ENCODE measurements at regions not wholly inside any gene's neighbourhood (a gene's known extent, or its start where the extent isn't known, plus 50 kb on each side); places are given as distances from the start of the nearest gene placed in this dataset.

- no peak for FAIRE-seq
- no peak overlapping the region for H2AFZ ChIP-seq (ENCODE audit: control insufficient read depth, low read length)
- no peaks in the 10 kb centered on the region for H4K20me1 ChIP-seq (ENCODE audit: control insufficient read depth, extremely low read depth, insufficient read depth, low read length)
- DNase-seq (ENCODE audit: low read depth, low spot score) = no peak
- H3K4me3 ChIP-seq (ENCODE audit: control insufficient read depth in 2 of 3, extremely low read depth in 1 of 3, insufficient read depth in 2 of 3, low read depth in 1 of 3, low read length in 3 of 3) = no peak overlapping the region
- H3K9me1 ChIP-seq (ENCODE audit: control insufficient read depth, extremely low read depth, insufficient read depth, low read length) = no peaks in the 10 kb centered on the region
- no peak overlapping the region for H3K4me2 ChIP-seq (ENCODE audit: control insufficient read depth, extremely low read depth, insufficient read depth, low read depth, low read length)
- H3K27ac ChIP-seq (ENCODE audit: control insufficient read depth, insufficient read depth, low read length) = no peak overlapping the region
- no peaks in the 10 kb centered on the region for H3K27me3 ChIP-seq (ENCODE audit: control insufficient read depth, extremely low read depth, insufficient read depth, low read length)
- H3K36me3 ChIP-seq (ENCODE audit: control insufficient read depth in 2 of 2, extremely low read depth in 1 of 2, insufficient read depth in 2 of 2, low read length in 2 of 2) = no peaks in the 10 kb centered on the region
- no peaks in the 10 kb centered on the region for H3K79me2 ChIP-seq (ENCODE audit: control insufficient read depth, insufficient read depth, low read length)
- H3K9me3 ChIP-seq (ENCODE audit: control insufficient read depth, low read depth, low read length) = no peaks in the 10 kb centered on the region
- no peak overlapping the region for H3K9ac ChIP-seq (ENCODE audit: control insufficient read depth, extremely low read depth, insufficient read depth, low read length)
- no peak for TF ChIP-seq CTCF (optimal IDR thresholded peaks at IDR 0.05 in 1 of 3, IDR thresholded peaks at IDR 0.05 in 1 of 3, conservative IDR thresholded peaks at IDR 0.05 in 1 of 3; ENCODE audit: extremely low read depth in 1 of 3, insufficient read depth in 2 of 3, low read length in 3 of 3)
- TF ChIP-seq EZH2 (IDR thresholded peaks at IDR 0.05; ENCODE audit: low read length) = no peak
- dilution Hi-C loops (cut with MboI; ENCODE audit: extremely low pct_ligation_motif_present, low sequenced_read_pairs) = no loop called here
- no peaks in the 10 kb centered on the region for H3K4me1 ChIP-seq (ENCODE audit: control insufficient read depth, extremely low read depth, insufficient read depth, low read length)
Measured at GRCh38 chr12:43261701-43262100, 290.3 kb downstream of the ADAMTS20 start.

- H3K4me1 ChIP-seq (ENCODE audit: control insufficient read depth, extremely low read depth, insufficient read depth, low read length) = no peaks in the 10 kb centered on the region
- no peaks in the 10 kb centered on the region for H3K79me2 ChIP-seq (ENCODE audit: control insufficient read depth, insufficient read depth, low read length)
- no peak overlapping the region for H3K9ac ChIP-seq (ENCODE audit: control insufficient read depth, extremely low read depth, insufficient read depth, low read length)
- no peak for FAIRE-seq
- H4K20me1 ChIP-seq (ENCODE audit: control insufficient read depth, extremely low read depth, insufficient read depth, low read length) = no peaks in the 10 kb centered on the region
- H3K9me1 ChIP-seq (ENCODE audit: control insufficient read depth, extremely low read depth, insufficient read depth, low read length) = no peaks in the 10 kb centered on the region
- dilution Hi-C loops (cut with MboI; ENCODE audit: extremely low pct_ligation_motif_present, low sequenced_read_pairs) = no loop called here
- H3K27ac ChIP-seq (ENCODE audit: control insufficient read depth, insufficient read depth, low read length) = no peak overlapping the region
- no peaks in the 10 kb centered on the region for H3K27me3 ChIP-seq (ENCODE audit: control insufficient read depth, extremely low read depth, insufficient read depth, low read length)
- no peaks in the 10 kb centered on the region for H3K36me3 ChIP-seq (ENCODE audit: control insufficient read depth in 2 of 2, extremely low read depth in 1 of 2, insufficient read depth in 2 of 2, low read length in 2 of 2)
- H3K9me3 ChIP-seq (ENCODE audit: control insufficient read depth, low read depth, low read length) = no peaks in the 10 kb centered on the region
- no peak overlapping the region for H2AFZ ChIP-seq (ENCODE audit: control insufficient read depth, low read length)
- TF ChIP-seq CTCF (optimal IDR thresholded peaks at IDR 0.05 in 1 of 3, IDR thresholded peaks at IDR 0.05 in 1 of 3, conservative IDR thresholded peaks at IDR 0.05 in 1 of 3; ENCODE audit: extremely low read depth in 1 of 3, insufficient read depth in 2 of 3, low read length in 3 of 3) (no peak), EZH2 (IDR thresholded peaks at IDR 0.05; ENCODE audit: low read length) (no peak)
- DNase-seq (ENCODE audit: low read depth, low spot score) = no peak
- H3K4me2 ChIP-seq (ENCODE audit: control insufficient read depth, extremely low read depth, insufficient read depth, low read depth, low read length) = no peak overlapping the region
- H3K4me3 ChIP-seq (ENCODE audit: control insufficient read depth in 2 of 3, extremely low read depth in 1 of 3, insufficient read depth in 2 of 3, low read depth in 1 of 3, low read length in 3 of 3) = no peak overlapping the region
Measured at GRCh38 chr12:43255522-43256111, 296.4 kb downstream of the ADAMTS20 start.

All from keratinocyte (primary cell).